IPS-15b (cell line): ENCODE measurements at regions not wholly inside any gene's neighbourhood (a gene's known extent, or its start where the extent isn't known, plus 50 kb on each side); places are given as distances from the start of the nearest gene placed in this dataset.

Source experiments
- H3K27me3 ChIP-seq: one replicate; pipeline ENCODE4 v1.6.1; 2013; ENCODE audit warnings: low read length; ENCODE audit not compliant: control insufficient read depth, insufficient read depth
- H3K36me3 ChIP-seq: one replicate; pipeline ENCODE4 v1.6.1; 2013; ENCODE audit warnings: low read length; ENCODE audit not compliant: control insufficient read depth, insufficient read depth
- H3K4me1 ChIP-seq: one replicate; pipeline ENCODE4 v1.6.1; 2013; ENCODE audit warnings: mild to moderate bottlenecking, low read length; ENCODE audit not compliant: control insufficient read depth, insufficient read depth
- H3K4me3 ChIP-seq: one replicate; pipeline ENCODE4 v1.5.1; 2013; ENCODE audit warnings: low read depth, low read length
- H3K9ac ChIP-seq: one replicate; pipeline ENCODE4 v1.6.1; 2013; ENCODE audit warnings: low read depth, mild to moderate bottlenecking, low read length
- H3K9me3 ChIP-seq: one replicate; pipeline ENCODE4 v1.6.1; 2013; ENCODE audit warnings: mild to moderate bottlenecking, low read length; ENCODE audit not compliant: control insufficient read depth, insufficient read depth

- Histone ChIP-seq H3K9ac (no peak overlapping the region), H3K4me1 (no peaks in the 10 kb centered on the region), H3K27me3 (no peaks in the 10 kb centered on the region), H3K9me3 (no peaks in the 10 kb centered on the region), H3K36me3 (no peaks in the 10 kb centered on the region), H3K4me3 (no peak overlapping the region)
Observed at GRCh38 chr9:17846948-17847655, 268.2 kb downstream of the SH3GL2 start.

GRCh38 chr9:17847908-17848307 lies 269.0 kb downstream of the SH3GL2 start:
- H3K9me3 ChIP-seq, result no peaks in the 10 kb centered on the region
- H3K36me3 ChIP-seq, result no peaks in the 10 kb centered on the region
- no peak overlapping the region for H3K9ac ChIP-seq
- H3K27me3 ChIP-seq, result no peaks in the 10 kb centered on the region
- H3K4me1 ChIP-seq, result no peaks in the 10 kb centered on the region
- no peak overlapping the region for H3K4me3 ChIP-seq

GRCh38 chr9:17852108-17852507 lies 273.2 kb downstream of the SH3GL2 start:
- H3K27me3 ChIP-seq, result no peaks in the 10 kb centered on the region
- no peaks in the 10 kb centered on the region for H3K9me3 ChIP-seq
- no peak overlapping the region for H3K9ac ChIP-seq
- H3K4me3 ChIP-seq, result no peak overlapping the region
- H3K36me3 ChIP-seq, result no peaks in the 10 kb centered on the region
- no peaks in the 10 kb centered on the region for H3K4me1 ChIP-seq

- Histone ChIP-seq H3K9ac (no peak overlapping the region), H3K27me3 (no peaks in the 10 kb centered on the region), H3K4me1 (no peaks in the 10 kb centered on the region), H3K4me3 (no peak overlapping the region), H3K9me3 (no peaks in the 10 kb centered on the region), H3K36me3 (no peaks in the 10 kb centered on the region)
Observed at GRCh38 chr9:17854487-17854886, 275.6 kb downstream of the SH3GL2 start.

- Histone ChIP-seq H3K9ac (no peak overlapping the region), H3K27me3 (no peaks in the 10 kb centered on the region), H3K4me3 (no peak overlapping the region), H3K9me3 (no peaks in the 10 kb centered on the region), H3K36me3 (no peaks in the 10 kb centered on the region), H3K4me1 (no peaks in the 10 kb centered on the region)
Observed at GRCh38 chr9:17856995-17857394, 278.1 kb downstream of the SH3GL2 start.

GRCh38 chr9:17859228-17859627 lies 280.4 kb downstream of the SH3GL2 start:
- H3K36me3 ChIP-seq, result no peaks in the 10 kb centered on the region
- no peak overlapping the region for H3K9ac ChIP-seq
- H3K4me1 ChIP-seq, result no peaks in the 10 kb centered on the region
- H3K4me3 ChIP-seq, result no peak overlapping the region
- H3K27me3 ChIP-seq, result no peaks in the 10 kb centered on the region
- H3K9me3 ChIP-seq, result no peaks in the 10 kb centered on the region

GRCh38 chr9:17859987-17860386 lies 281.1 kb downstream of the SH3GL2 start:
- Histone ChIP-seq H3K27me3 (no peaks in the 10 kb centered on the region), H3K36me3 (no peaks in the 10 kb centered on the region), H3K4me3 (no peak overlapping the region), H3K9me3 (no peaks in the 10 kb centered on the region), H3K9ac (no peak overlapping the region), H3K4me1 (no peaks in the 10 kb centered on the region)

GRCh38 chr9:17862101-17862500 lies 283.2 kb downstream of the SH3GL2 start:
- H3K36me3 ChIP-seq, result no peaks in the 10 kb centered on the region
- no peaks in the 10 kb centered on the region for H3K4me1 ChIP-seq
- H3K27me3 ChIP-seq, result no peaks in the 10 kb centered on the region
- H3K4me3 ChIP-seq, result no peak overlapping the region
- no peak overlapping the region for H3K9ac ChIP-seq
- no peaks in the 10 kb centered on the region for H3K9me3 ChIP-seq

- Histone ChIP-seq H3K4me3 (no peak overlapping the region), H3K27me3 (no peaks in the 10 kb centered on the region), H3K9me3 (no peaks in the 10 kb centered on the region), H3K4me1 (no peaks in the 10 kb centered on the region), H3K36me3 (no peaks in the 10 kb centered on the region), H3K9ac (no peak overlapping the region)
Observed at GRCh38 chr9:17862629-17863028, 283.8 kb downstream of the SH3GL2 start.

GRCh38 chr9:17863213-17863883 lies 284.5 kb downstream of the SH3GL2 start:
- Histone ChIP-seq H3K4me3 (no peak overlapping the region), H3K36me3 (no peaks in the 10 kb centered on the region), H3K9me3 (no peaks in the 10 kb centered on the region), H3K9ac (no peak overlapping the region), H3K27me3 (no peaks in the 10 kb centered on the region), H3K4me1 (no peaks in the 10 kb centered on the region)

- Histone ChIP-seq H3K4me1 (no peaks in the 10 kb centered on the region), H3K9ac (no peak overlapping the region), H3K4me3 (no peak overlapping the region), H3K36me3 (no peaks in the 10 kb centered on the region), H3K27me3 (no peaks in the 10 kb centered on the region), H3K9me3 (no peaks in the 10 kb centered on the region)
Observed at GRCh38 chr9:17863924-17864323, 285.1 kb downstream of the SH3GL2 start.

GRCh38 chr9:17864951-17865350 lies 286.1 kb downstream of the SH3GL2 start:
- H3K27me3 ChIP-seq, result no peaks in the 10 kb centered on the region
- H3K9me3 ChIP-seq, result no peaks in the 10 kb centered on the region
- H3K4me1 ChIP-seq, result no peaks in the 10 kb centered on the region
- H3K4me3 ChIP-seq, result no peak overlapping the region
- H3K36me3 ChIP-seq, result no peaks in the 10 kb centered on the region
- no peak overlapping the region for H3K9ac ChIP-seq
